ENCODE measurements at regions not wholly inside any gene's neighbourhood (a gene's known extent, or its start where the extent isn't known, plus 50 kb on each side); places are given as distances from the start of the nearest gene placed in this dataset.
"Not testable (repeated sequence)": the region's sequence is repeated elsewhere in the genome, so short reads cannot be mapped to it uniquely, and the experiment has no call there.

- in situ Hi-C loops (cut with MboI; ENCODE audit: low pct_unique_long_range_greater_than_20kb, low sequenced_read_pairs); DNase-seq: not testable (repeated sequence)
Observed at GRCh38 chr6:2302482-2302881, 57.1 kb upstream of the GMDS start.

GRCh38 chr6:2296781-2297180, 51.4 kb upstream of the GMDS start:
- in situ Hi-C loops (cut with MboI; ENCODE audit: low pct_unique_long_range_greater_than_20kb, low sequenced_read_pairs): no loop called here
- no peak for DNase-seq
